PC-3 (cell line): ENCODE measurements at regions not wholly inside any gene's neighbourhood (a gene's known extent, or its start where the extent isn't known, plus 50 kb on each side); places are given as distances from the start of the nearest gene placed in this dataset.
A peak's percentile ranks its signal among the peaks of the same experiment; 100 is the strongest.

Experiments
- ATAC-seq: fragments of 200-7000 bp; cut with Tn5 transposase; 2 replicates; pipeline ENCODE4 v1.9.1; 2020; ENCODE audit warnings: mild to moderate bottlenecking, moderate library complexity
- BruUV-seq: library from RNA; stranded (reverse); fragments of 400-500 nt; replicated peaks from 2 replicates; lab custom pipeline; 2021; lab: Mats Ljungman, UMichigan
- CTCF ChIA-PET: fragments of 300-600 bp; sonication (Branson Sonifier 250); formaldehyde crosslinking; loops from one replicate; lab custom pipeline; 2022; ENCODE audit warnings: antibody characterized with exemption; lab: Charles Lee
- POLR2A ChIA-PET: fragments of 300-600 bp; sonication (Branson Sonifier 250); formaldehyde crosslinking; loops from one replicate; lab custom pipeline; 2022; ENCODE audit warnings: antibody characterized with exemption; ENCODE audit not compliant: unreplicated experiment; lab: Charles Lee
- DNase-seq: peaks from one replicate; pipeline ENCODE4 v3.0.0-alpha.2; 2015
- H2AFZ ChIP-seq: fragments of 300-600 bp; sonication (generic); 2 replicates; pipeline ENCODE4 v1.6.0; 2016; ENCODE audit warnings: antibody characterized with exemption, low read length
- H3F3A ChIP-seq: fragments of 300-600 bp; sonication (generic); one replicate; pipeline ENCODE4 v1.6.0; 2017; ENCODE audit warnings: antibody characterized with exemption, low read length, control low read depth, mild to moderate bottlenecking; ENCODE audit not compliant: unreplicated experiment
- H3K27ac ChIP-seq: fragments of 300-600 bp; sonication (generic); 2 replicates; pipeline ENCODE4 v1.5.1; 2016; ENCODE audit warnings: mild to moderate bottlenecking, low read length
- H3K27me3 ChIP-seq: fragments of 300-600 bp; sonication (generic); 2 replicates; pipeline ENCODE4 v1.6.1; 2016; ENCODE audit warnings: low read length, mixed read lengths
- H3K36me3 ChIP-seq: fragments of 300-600 bp; sonication (generic); 2 replicates; pipeline ENCODE4 v1.6.1; 2016; ENCODE audit warnings: low read depth, mixed run types, low read length, mixed read lengths
- H3K4me1 ChIP-seq: fragments of 300-600 bp; sonication (generic); 2 replicates; pipeline ENCODE4 v1.5.1; 2016; ENCODE audit warnings: low read length; ENCODE audit not compliant: insufficient read depth
- H3K4me2 ChIP-seq: fragments of 300-600 bp; sonication (generic); 2 replicates; pipeline ENCODE4 v1.6.0; 2016; ENCODE audit warnings: low read length
- H3K4me3 ChIP-seq: fragments of 300-600 bp; sonication (generic); 2 replicates; pipeline ENCODE4 v1.5.1; 2016; ENCODE audit warnings: mild to moderate bottlenecking, low read length, mixed read lengths
- H3K79me2 ChIP-seq: fragments of 300-600 bp; sonication (generic); 2 replicates; pipeline ENCODE4 v1.6.1; 2017; ENCODE audit warnings: low read length, mixed read lengths
- H3K9ac ChIP-seq: fragments of 300-600 bp; sonication (generic); 2 replicates; pipeline ENCODE4 v1.6.0; 2016; ENCODE audit warnings: mild to moderate bottlenecking, low read length
- H3K9me2 ChIP-seq: fragments of 300-600 bp; sonication (generic); replicated peaks from 2 replicates; pipeline ENCODE4 v1.6.1; 2016; ENCODE audit warnings: mixed run types, low read length, mixed read lengths
- H3K9me3 ChIP-seq: fragments of 300-600 bp; sonication (generic); 2 replicates; pipeline ENCODE4 v1.6.1; 2016; ENCODE audit warnings: low read length, mixed read lengths
- H4K20me1 ChIP-seq: fragments of 300-600 bp; sonication (generic); 2 replicates; pipeline ENCODE4 v1.6.1; 2016; ENCODE audit warnings: low read length, mixed read lengths
- EZH2 ChIP-seq: fragments of 300-600 bp; sonication (generic); IDR thresholded peaks from one replicate; pipeline ENCODE4 v1.6.1; 2017; ENCODE audit warnings: antibody characterized with exemption, mild to moderate bottlenecking, low read length; ENCODE audit not compliant: unreplicated experiment
- EZH2phosphoT487 ChIP-seq: fragments of 300-600 bp; sonication (generic); IDR thresholded peaks from 2 replicates; pipeline ENCODE4 v1.6.1; 2018; ENCODE audit warnings: mild to moderate bottlenecking, antibody characterized with exemption, low read length, borderline replicate concordance
- intact Hi-C: fragments of 100-400 bp; cut with micrococcal nuclease; formaldehyde crosslinking; loops from 2 replicates; pipeline ENCODE4 v1.9.0; 2023
- TF ChIP-seq, protein P1 (sequence below): fragments of 300-600 bp; sonication (generic); conservative IDR thresholded peaks from 2 replicates; pipeline ENCODE4 v1.5.1; 2017; ENCODE audit warnings: antibody characterized with exemption, low read depth, mild to moderate bottlenecking, low read length

DNA sequence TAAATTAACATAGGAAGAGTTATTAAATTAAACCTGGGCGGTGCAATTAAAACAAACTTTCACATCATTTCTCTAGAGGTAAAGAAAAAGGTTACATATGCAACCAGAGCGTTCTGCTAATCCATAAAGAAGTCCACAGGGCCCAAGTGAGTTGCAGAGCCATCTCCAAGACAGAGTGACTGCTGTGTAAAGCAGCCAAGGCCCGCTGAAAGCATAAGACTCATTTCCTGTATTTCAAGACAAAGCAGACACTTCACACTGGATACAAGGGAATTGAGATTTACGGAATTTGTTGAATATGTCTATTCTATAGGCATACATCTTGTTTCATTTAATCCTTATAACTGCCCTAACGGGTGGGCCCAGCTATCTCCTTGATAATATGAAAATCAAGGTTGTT is 422.8 kb downstream of the CBLN4 start:
- intact Hi-C loops = no loop called here
- Histone ChIP-seq H3K36me3 (no peaks in the 10 kb centered on the region), H3K4me2 (no peak overlapping the region), H3K9me2 (no peaks in the 10 kb centered on the region), H3K27ac (no peak overlapping the region), H2AFZ (no peak overlapping the region), H3K9ac (no peak overlapping the region), H3K79me2 (no peaks in the 10 kb centered on the region), H3K4me3 (no peak overlapping the region), H3K4me1 (no peaks in the 10 kb centered on the region), H4K20me1 (no peaks in the 10 kb centered on the region), H3F3A (no peaks in the 10 kb centered on the region), H3K9me3 (peaks cover 22% of the 10 kb centered on the region; the same call in 1 of the 2 replicates), H3K27me3 (no peaks in the 10 kb centered on the region)
- DNase-seq = no peak
- ChIA-PET CTCF (no interaction called here), POLR2A (no interaction called here)
- TF ChIP-seq EZH2 = no peak
- TF ChIP-seq EZH2phosphoT487 = no peak
- TF ChIP-seq, protein P1, sequence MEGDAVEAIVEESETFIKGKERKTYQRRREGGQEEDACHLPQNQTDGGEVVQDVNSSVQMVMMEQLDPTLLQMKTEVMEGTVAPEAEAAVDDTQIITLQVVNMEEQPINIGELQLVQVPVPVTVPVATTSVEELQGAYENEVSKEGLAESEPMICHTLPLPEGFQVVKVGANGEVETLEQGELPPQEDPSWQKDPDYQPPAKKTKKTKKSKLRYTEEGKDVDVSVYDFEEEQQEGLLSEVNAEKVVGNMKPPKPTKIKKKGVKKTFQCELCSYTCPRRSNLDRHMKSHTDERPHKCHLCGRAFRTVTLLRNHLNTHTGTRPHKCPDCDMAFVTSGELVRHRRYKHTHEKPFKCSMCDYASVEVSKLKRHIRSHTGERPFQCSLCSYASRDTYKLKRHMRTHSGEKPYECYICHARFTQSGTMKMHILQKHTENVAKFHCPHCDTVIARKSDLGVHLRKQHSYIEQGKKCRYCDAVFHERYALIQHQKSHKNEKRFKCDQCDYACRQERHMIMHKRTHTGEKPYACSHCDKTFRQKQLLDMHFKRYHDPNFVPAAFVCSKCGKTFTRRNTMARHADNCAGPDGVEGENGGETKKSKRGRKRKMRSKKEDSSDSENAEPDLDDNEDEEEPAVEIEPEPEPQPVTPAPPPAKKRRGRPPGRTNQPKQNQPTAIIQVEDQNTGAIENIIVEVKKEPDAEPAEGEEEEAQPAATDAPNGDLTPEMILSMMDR = no peak
- no peak for ATAC-seq
- BruUV-seq = no TSS peak

DNA sequence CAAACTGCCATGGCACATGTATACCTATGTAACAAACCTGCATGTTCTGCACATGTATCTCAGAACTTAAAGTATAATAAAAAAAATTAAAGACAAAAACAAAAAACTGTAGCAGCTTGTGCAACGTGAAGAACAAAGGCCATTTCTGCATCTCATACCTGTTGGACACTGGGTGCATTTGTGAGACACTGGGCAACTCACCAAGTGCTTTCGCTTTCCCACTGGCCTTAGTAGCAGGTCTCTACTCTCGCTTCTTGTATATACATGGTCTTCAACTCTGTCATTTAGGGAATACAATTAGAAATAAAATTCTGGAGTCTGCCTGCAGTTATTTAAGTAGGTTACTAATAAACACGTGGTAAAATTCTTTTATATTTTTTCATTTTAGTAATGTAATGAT is 423.8 kb downstream of the CBLN4 start:
- POLR2A ChIA-PET = no interaction called here
- no peak overlapping the region for H3K27ac ChIP-seq
- H3K9me2 ChIP-seq = no peaks in the 10 kb centered on the region
- CTCF ChIA-PET = no interaction called here
- intact Hi-C loops = no loop called here
- no peak for DNase-seq
- no TSS peak for BruUV-seq
- no peaks in the 10 kb centered on the region for H4K20me1 ChIP-seq
- no peak for ATAC-seq
- H3K4me3 ChIP-seq = no peak overlapping the region
- no peaks in the 10 kb centered on the region for H3F3A ChIP-seq
- no peak overlapping the region for H2AFZ ChIP-seq
- no peak for TF ChIP-seq EZH2
- no peak for TF ChIP-seq EZH2phosphoT487
- TF ChIP-seq, protein P1 = no peak
- H3K36me3 ChIP-seq = no peaks in the 10 kb centered on the region
- peaks cover 29% of the 10 kb centered on the region; the same call in 1 of the 2 replicates for H3K9me3 ChIP-seq
- H3K79me2 ChIP-seq = no peaks in the 10 kb centered on the region
- H3K27me3 ChIP-seq = no peaks in the 10 kb centered on the region
- H3K9ac ChIP-seq = no peak overlapping the region
- no peak overlapping the region for H3K4me2 ChIP-seq
- no peaks in the 10 kb centered on the region for H3K4me1 ChIP-seq

DNA sequence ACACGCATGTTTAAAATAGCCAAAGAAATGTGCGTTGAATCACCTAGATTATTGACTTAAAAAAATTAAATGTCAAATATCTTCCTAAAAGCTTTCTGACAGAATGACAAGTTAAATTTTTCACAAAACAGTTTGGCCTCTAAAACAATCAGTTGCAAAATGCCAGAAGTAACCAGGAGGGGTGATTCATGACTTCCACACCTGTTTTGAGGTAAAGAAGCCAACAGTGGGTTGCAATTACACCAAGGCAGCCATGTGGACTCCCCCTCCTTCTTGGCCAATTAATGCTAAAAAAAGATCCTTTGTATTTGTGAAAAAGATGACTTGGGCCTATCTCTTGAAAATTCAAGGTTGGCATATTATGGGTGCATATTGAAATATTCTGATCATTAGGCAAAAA is 424.8 kb downstream of the CBLN4 start:
- Histone ChIP-seq H3K4me3 (no peak overlapping the region), H3F3A (no peaks in the 10 kb centered on the region), H3K9me2 (no peaks in the 10 kb centered on the region), H2AFZ (no peak overlapping the region), H3K4me2 (no peak overlapping the region), H3K27me3 (no peaks in the 10 kb centered on the region), H3K9ac (no peak overlapping the region), H3K4me1 (no peaks in the 10 kb centered on the region), H4K20me1 (no peaks in the 10 kb centered on the region), H3K36me3 (no peaks in the 10 kb centered on the region), H3K79me2 (no peaks in the 10 kb centered on the region), H3K9me3 (peaks cover 29% of the 10 kb centered on the region; the same call in 1 of the 2 replicates), H3K27ac (peak overlapping the region; percentile 52)
- no TSS peak for BruUV-seq
- DNase-seq (peak; percentile 28), ATAC-seq (no peak)
- CTCF ChIA-PET = no interaction called here
- TF ChIP-seq, protein P1 = no peak
- TF ChIP-seq EZH2phosphoT487 (no peak), EZH2 (no peak)
- POLR2A ChIA-PET = no interaction called here
- intact Hi-C loops = no loop called here
